Lower leg skin (tissue), 3 donors: ENCODE measurements at regions not wholly inside any gene's neighbourhood (a gene's known extent, or its start where the extent isn't known, plus 50 kb on each side); places are given as distances from the start of the nearest gene placed in this dataset.

Source experiments
- POLR2A ChIP-seq, 2 donors: fragments of 450-650 bp; IDR thresholded peaks; one replicate each; pipeline ENCODE4 v1.6.1; 2016 to 2017; ENCODE audit warnings: antibody characterized with exemption in 2 of 2, mild to moderate bottlenecking in 1 of 2, moderate library complexity in 1 of 2
- TF ChIP-seq, protein P1 (sequence below), 3 donors: fragments of 450-650 bp; IDR thresholded peaks; one replicate each; pipeline ENCODE4 v1.5.1; 2016; ENCODE audit warnings: antibody characterized with exemption in 3 of 3, mild to moderate bottlenecking in 3 of 3, moderate library complexity in 2 of 3

- TF ChIP-seq, protein P1, sequence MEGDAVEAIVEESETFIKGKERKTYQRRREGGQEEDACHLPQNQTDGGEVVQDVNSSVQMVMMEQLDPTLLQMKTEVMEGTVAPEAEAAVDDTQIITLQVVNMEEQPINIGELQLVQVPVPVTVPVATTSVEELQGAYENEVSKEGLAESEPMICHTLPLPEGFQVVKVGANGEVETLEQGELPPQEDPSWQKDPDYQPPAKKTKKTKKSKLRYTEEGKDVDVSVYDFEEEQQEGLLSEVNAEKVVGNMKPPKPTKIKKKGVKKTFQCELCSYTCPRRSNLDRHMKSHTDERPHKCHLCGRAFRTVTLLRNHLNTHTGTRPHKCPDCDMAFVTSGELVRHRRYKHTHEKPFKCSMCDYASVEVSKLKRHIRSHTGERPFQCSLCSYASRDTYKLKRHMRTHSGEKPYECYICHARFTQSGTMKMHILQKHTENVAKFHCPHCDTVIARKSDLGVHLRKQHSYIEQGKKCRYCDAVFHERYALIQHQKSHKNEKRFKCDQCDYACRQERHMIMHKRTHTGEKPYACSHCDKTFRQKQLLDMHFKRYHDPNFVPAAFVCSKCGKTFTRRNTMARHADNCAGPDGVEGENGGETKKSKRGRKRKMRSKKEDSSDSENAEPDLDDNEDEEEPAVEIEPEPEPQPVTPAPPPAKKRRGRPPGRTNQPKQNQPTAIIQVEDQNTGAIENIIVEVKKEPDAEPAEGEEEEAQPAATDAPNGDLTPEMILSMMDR (IDR thresholded peaks at IDR 0.05): no peak
- TF ChIP-seq POLR2A (IDR thresholded peaks at IDR 0.05): no peak
These were observed 50.0 kb upstream of the HGF start for GRCh38 chr7:81819861-81820260.
